HepG2 (cell line): ENCODE measurements at regions not wholly inside any gene's neighbourhood (a gene's known extent, or its start where the extent isn't known, plus 50 kb on each side); places are given as distances from the start of the nearest gene placed in this dataset.

Source experiments
- ATAC-seq: fragments of 200-7000 bp; cut with Tn5 transposase; 3 replicates; pipeline ENCODE4 v1.9.1; 2020; ENCODE audit warnings: mild to moderate bottlenecking, moderate library complexity
- BruUV-seq: library from RNA; stranded (reverse); fragments of 400-500 nt; replicated peaks from 2 replicates; lab custom pipeline; 2021; lab: Mats Ljungman, UMichigan
- CTCF ChIA-PET: fragments of 300-600 bp; formaldehyde crosslinking; extraction: SDS; loops from one replicate; lab custom pipeline; 2021; ENCODE audit warnings: low total read pairs, inconsistent platforms, low intra/inter-chr PET ratio; lab: Yijun Ruan, JAX
- POLR2A ChIA-PET: fragments of 350-600 bp; sonication (Branson Sonifier 250); formaldehyde crosslinking; loops from one replicate; lab custom pipeline; 2020; ENCODE audit warnings: antibody characterized with exemption, inconsistent platforms; lab: Yijun Ruan, JAX
- DNase-seq: peaks from one replicate; pipeline ENCODE4 v3.0.0-alpha.2; 2015; ENCODE audit warnings: low spot score
- FAIRE-seq: peaks from 3 replicates; lab custom pipeline; 2011; peaks lifted over from hg19 to GRCh38; lab: Jason Lieb, UNC
- H2AFZ ChIP-seq: one replicate; pipeline ENCODE4 v1.6.1; 2011; ENCODE audit warnings: low read length, inconsistent platforms
- H3K27ac ChIP-seq: fragments of 300-600 bp; 3 replicates; pipeline ENCODE4 v1.8.0; 2011; ENCODE audit warnings: mixed run types, mild to moderate bottlenecking, mixed read lengths, low read length, inconsistent platforms; ENCODE audit not compliant: insufficient read depth; ENCODE audit errors: extremely low read length
- H3K27me3 ChIP-seq, 2 experiments: fragments of 200-600 bp in 1 of 2; 2 replicates in 1 of 2; 3 replicates in 1 of 2; pipeline versions ENCODE4 v1.6.0 to v1.8.0; 2011; ENCODE audit warnings: low read length in 2 of 2, mild to moderate bottlenecking in 2 of 2, moderate library complexity in 2 of 2, inconsistent platforms in 1 of 2; ENCODE audit not compliant: insufficient read depth in 2 of 2, control insufficient read depth in 1 of 2
- H3K36me3 ChIP-seq, 2 experiments: fragments of 200-600 bp in 1 of 2; replicated peaks in 1 of 2; 2 replicates in 1 of 2; 3 replicates in 1 of 2; pipeline versions ENCODE4 v1.5.1 to v1.8.0; 2011; ENCODE audit warnings: low read length in 2 of 2, inconsistent platforms in 1 of 2; ENCODE audit not compliant: insufficient read depth in 2 of 2, control insufficient read depth in 1 of 2
- H3K4me1 ChIP-seq: 2 replicates; pipeline ENCODE4 v1.5.1; 2012; ENCODE audit warnings: low read length, inconsistent platforms; ENCODE audit not compliant: insufficient read depth
- H3K4me2 ChIP-seq: 2 replicates; pipeline ENCODE4 v1.6.0; 2011; ENCODE audit warnings: low read depth, low read length, inconsistent platforms
- H3K4me3 ChIP-seq, 3 experiments: fragments of 200-600 bp in 1 of 3; sonication (generic), shearing (Covaris generic) in 1 of 3; replicated peaks in 1 of 3; 2 replicates each; pipeline ENCODE4 v1.5.1; 2011 to 2016; ENCODE audit warnings: low read length in 3 of 3, inconsistent platforms in 2 of 3, low read depth in 2 of 3, mild to moderate bottlenecking in 2 of 3, control low read depth in 1 of 3, mixed read lengths in 1 of 3; ENCODE audit not compliant: insufficient read depth in 1 of 3
- H3K79me2 ChIP-seq: one replicate; pipeline ENCODE4 v1.6.1; 2011; ENCODE audit warnings: low read length, inconsistent platforms; ENCODE audit not compliant: insufficient read depth
- H3K9ac ChIP-seq: 2 replicates; pipeline ENCODE4 v1.6.0; 2011; ENCODE audit warnings: mild to moderate bottlenecking, low read depth, low read length, inconsistent platforms; ENCODE audit not compliant: insufficient read depth
- H3K9me3 ChIP-seq: 2 replicates; pipeline ENCODE4 v1.5.1; 2012; ENCODE audit warnings: mild to moderate bottlenecking, low read length
- H4K20me1 ChIP-seq: 2 replicates; pipeline ENCODE4 v1.6.0; 2011; ENCODE audit warnings: inconsistent platforms, mild to moderate bottlenecking, low read length, moderate library complexity; ENCODE audit not compliant: insufficient read depth
- ARHGAP35 ChIP-seq: sonication (generic); formaldehyde crosslinking; IDR thresholded peaks from 2 replicates; pipeline ENCODE4 v1.9.0; 2022; ENCODE audit warnings: mild to moderate bottlenecking, inconsistent platforms, moderate library complexity, missing genetic modification reagents, borderline replicate concordance
- CHD2 ChIP-seq: IDR thresholded peaks from 2 replicates; pipeline ENCODE4 v1.6.1; 2011; ENCODE audit warnings: low read depth, low read length, improper control_type of control experiment
- DMAP1 ChIP-seq: IDR thresholded peaks from 2 replicates; pipeline ENCODE4 v1.6.1; 2016
- EZH2 ChIP-seq: conservative IDR thresholded peaks from 2 replicates; pipeline ENCODE4 v1.6.1; 2012; ENCODE audit warnings: mild to moderate bottlenecking, low read depth, low read length, moderate library complexity
- PHB2 ChIP-seq: fragments of 450-650 bp; IDR thresholded peaks from 2 replicates; pipeline ENCODE4 v1.6.1; 2018; ENCODE audit not compliant: partially characterized antibody
- REL ChIP-seq: sonication (generic); formaldehyde crosslinking; conservative IDR thresholded peaks from 2 replicates; pipeline ENCODE4 v1.8.0; 2022; ENCODE audit warnings: mild to moderate bottlenecking, missing genetic modification reagents, moderate library complexity
- REXO4 ChIP-seq: sonication (generic); formaldehyde crosslinking; IDR thresholded peaks from 2 replicates; pipeline ENCODE4 v1.8.0; 2022; ENCODE audit warnings: missing genetic modification reagents, mild to moderate bottlenecking, borderline replicate concordance
- SMYD3 ChIP-seq: sonication (generic); formaldehyde crosslinking; IDR thresholded peaks from 2 replicates; pipeline ENCODE4 v1.8.1; 2023; ENCODE audit warnings: mild to moderate bottlenecking, missing genetic modification reagents
- ZFP41 ChIP-seq: sonication (generic); formaldehyde crosslinking; IDR thresholded peaks from 2 replicates; pipeline ENCODE4 v1.4.0; 2020; ENCODE audit warnings: mild to moderate bottlenecking, missing genetic modification reagents, borderline replicate concordance
- ZFP62 ChIP-seq: sonication (generic); formaldehyde crosslinking; IDR thresholded peaks from 2 replicates; pipeline ENCODE4 v1.4.0; 2020; ENCODE audit warnings: missing genetic modification reagents
- ZKSCAN8 ChIP-seq: IDR thresholded peaks from 2 replicates; pipeline ENCODE4 v1.6.1; 2016; ENCODE audit warnings: borderline replicate concordance, missing genetic modification reagents, missing compliant biosample characterization
- ZNF343 ChIP-seq: sonication (generic); formaldehyde crosslinking; IDR thresholded peaks from 2 replicates; pipeline ENCODE4 v1.4.0; 2020; ENCODE audit warnings: mild to moderate bottlenecking, missing genetic modification reagents
- ZNF652 ChIP-seq: IDR thresholded peaks from 2 replicates; pipeline ENCODE4 v1.6.1; 2016; ENCODE audit warnings: low read depth, borderline replicate concordance
- ZNF777 ChIP-seq: sonication (generic); formaldehyde crosslinking; IDR thresholded peaks from 2 replicates; pipeline ENCODE4 v1.4.0; 2020; ENCODE audit warnings: missing genetic modification reagents
- ZNF792 ChIP-seq: IDR thresholded peaks from 2 replicates; pipeline ENCODE4 v1.6.1; 2016
- in situ Hi-C: cut with HindIII; loops from 2 replicates; pipeline ENCODE4 v1.10.0; 2017; ENCODE audit warnings: low pct_unique_long_range_greater_than_20kb; ENCODE audit not compliant: extremely low pct_ligation_motif_present
- intact Hi-C: fragments of 100-400 bp; cut with micrococcal nuclease; formaldehyde crosslinking; loops from one replicate; pipeline ENCODE4 v1.10.0; 2022; ENCODE audit not compliant: unreplicated experiment
- TF ChIP-seq, protein P1 (sequence below): sonication (generic); formaldehyde crosslinking; IDR thresholded peaks from 2 replicates; pipeline ENCODE4 v1.4.0; 2020; ENCODE audit warnings: missing genetic modification reagents
- TF ChIP-seq, protein P2 (sequence below): IDR thresholded peaks from 2 replicates; pipeline ENCODE4 v1.6.1; 2016; ENCODE audit warnings: low read depth, control low read depth

GRCh38 chrX:16240968-16241367 is 73.7 kb downstream of the MAGEB17 start:
- DNase-seq, result no peak
- no peaks in the 10 kb centered on the region for H3K4me1 ChIP-seq
- FAIRE-seq, result no peak
- H2AFZ ChIP-seq, result no peak overlapping the region
- CTCF ChIA-PET, result no interaction called here
- H3K9ac ChIP-seq, result no peak overlapping the region
- H3K36me3 ChIP-seq, result no peaks in the 10 kb centered on the region
- no peaks in the 10 kb centered on the region for H4K20me1 ChIP-seq
- in situ Hi-C loops, result no loop called here
- H3K4me2 ChIP-seq, result no peak overlapping the region
- H3K27me3 ChIP-seq, result no peaks in the 10 kb centered on the region
- BruUV-seq, result no TSS peak
- no peak for ATAC-seq
- H3K79me2 ChIP-seq, result no peaks in the 10 kb centered on the region
- TF ChIP-seq ZFP41 (CRISPR knock-in tag) (no peak), REL (CRISPR knock-in tag) (no peak), EZH2 (no peak), ZNF652 (CRISPR knock-in tag) (no peak), CHD2 (no peak), ZFP62 (CRISPR knock-in tag) (no peak), REXO4 (CRISPR knock-in tag) (no peak), DMAP1 (no peak), ZKSCAN8 (CRISPR knock-in tag) (no peak), ZNF792 (CRISPR knock-in tag) (no peak), SMYD3 (CRISPR knock-in tag) (no peak), ZNF777 (CRISPR knock-in tag) (no peak), ARHGAP35 (CRISPR knock-in tag) (no peak), PHB2 (no peak), ZNF343 (no peak)
- TF ChIP-seq, protein P1, sequence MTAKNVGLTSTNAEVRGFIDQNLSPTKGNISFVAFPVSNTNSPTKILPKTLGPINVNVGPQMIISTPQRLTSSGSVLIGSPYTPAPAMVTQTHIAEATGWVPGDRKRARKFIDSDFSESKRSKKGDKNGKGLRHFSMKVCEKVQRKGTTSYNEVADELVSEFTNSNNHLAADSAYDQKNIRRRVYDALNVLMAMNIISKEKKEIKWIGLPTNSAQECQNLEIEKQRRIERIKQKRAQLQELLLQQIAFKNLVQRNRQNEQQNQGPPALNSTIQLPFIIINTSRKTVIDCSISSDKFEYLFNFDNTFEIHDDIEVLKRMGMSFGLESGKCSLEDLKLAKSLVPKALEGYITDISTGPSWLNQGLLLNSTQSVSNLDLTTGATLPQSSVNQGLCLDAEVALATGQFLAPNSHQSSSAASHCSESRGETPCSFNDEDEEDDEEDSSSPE, result no peak
- TF ChIP-seq, protein P2, sequence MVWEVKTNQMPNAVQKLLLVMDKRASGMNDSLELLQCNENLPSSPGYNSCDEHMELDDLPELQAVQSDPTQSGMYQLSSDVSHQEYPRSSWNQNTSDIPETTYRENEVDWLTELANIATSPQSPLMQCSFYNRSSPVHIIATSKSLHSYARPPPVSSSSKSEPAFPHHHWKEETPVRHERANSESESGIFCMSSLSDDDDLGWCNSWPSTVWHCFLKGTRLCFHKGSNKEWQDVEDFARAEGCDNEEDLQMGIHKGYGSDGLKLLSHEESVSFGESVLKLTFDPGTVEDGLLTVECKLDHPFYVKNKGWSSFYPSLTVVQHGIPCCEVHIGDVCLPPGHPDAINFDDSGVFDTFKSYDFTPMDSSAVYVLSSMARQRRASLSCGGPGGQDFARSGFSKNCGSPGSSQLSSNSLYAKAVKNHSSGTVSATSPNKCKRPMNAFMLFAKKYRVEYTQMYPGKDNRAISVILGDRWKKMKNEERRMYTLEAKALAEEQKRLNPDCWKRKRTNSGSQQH (CRISPR knock-in tag), result no peak
- no peak overlapping the region for H3K27ac ChIP-seq
- intact Hi-C loops, result no loop called here
- no peaks in the 10 kb centered on the region for H3K9me3 ChIP-seq
- H3K4me3 ChIP-seq, result no peak overlapping the region
- POLR2A ChIA-PET, result no interaction called here
